Neutrophil (primary cell): ENCODE measurements at regions not wholly inside any gene's neighbourhood (a gene's known extent, or its start where the extent isn't known, plus 50 kb on each side); places are given as distances from the start of the nearest gene placed in this dataset.

Experiments used
- H3K27ac ChIP-seq: fragments of 200-600 bp; sonication (generic); 2 replicates; pipeline ENCODE4 v1.5.1; 2016; ENCODE audit warnings: mild to moderate bottlenecking, moderate library complexity
- H3K27me3 ChIP-seq: fragments of 200-600 bp; sonication (generic); 2 replicates; pipeline ENCODE4 v1.6.0; 2016; ENCODE audit warnings: mild to moderate bottlenecking
- H3K36me3 ChIP-seq: fragments of 200-600 bp; sonication (generic); 2 replicates; pipeline ENCODE4 v1.5.1; 2017
- H3K4me1 ChIP-seq, 2 experiments: fragments of 200-600 bp in 1 of 2; sonication (generic) in 1 of 2; 1 replicate in 1 of 2; 2 replicates in 1 of 2; pipeline versions ENCODE4 v1.5.1 to v1.6.1; 2013 to 2016; ENCODE audit warnings: low read depth in 1 of 2, low read length in 1 of 2, mild to moderate bottlenecking in 1 of 2, moderate library complexity in 1 of 2; ENCODE audit not compliant: control insufficient read depth in 1 of 2, insufficient read depth in 1 of 2
- H3K4me3 ChIP-seq, 2 experiments: fragments of 200-600 bp in 1 of 2; sonication (generic) in 1 of 2; 1 replicate in 1 of 2; 2 replicates in 1 of 2; pipeline ENCODE4 v1.5.1; 2013 to 2016; ENCODE audit warnings: low read depth in 1 of 2, low read length in 1 of 2, mild to moderate bottlenecking in 1 of 2, moderate library complexity in 1 of 2
- H3K9me3 ChIP-seq: fragments of 200-600 bp; sonication (generic); 2 replicates; pipeline ENCODE4 v1.5.1; 2016
- CTCF ChIP-seq: fragments of 200-600 bp; sonication (generic); IDR thresholded peaks from 2 replicates; pipeline ENCODE4 v1.5.1; 2016; ENCODE audit warnings: antibody characterized with exemption

- H3K4me3 ChIP-seq = no peak overlapping the region
- no peaks in the 10 kb centered on the region for H3K4me1 ChIP-seq
- H3K27ac ChIP-seq = no peak overlapping the region
- no peaks in the 10 kb centered on the region for H3K36me3 ChIP-seq
- H3K9me3 ChIP-seq = no peaks in the 10 kb centered on the region
- no peak for TF ChIP-seq CTCF
- H3K27me3 ChIP-seq = no peaks in the 10 kb centered on the region
These were observed 275.6 kb downstream of the PIK3C3 start for GRCh38 chr18:42230636-42231035.

- TF ChIP-seq CTCF = no peak
- no peaks in the 10 kb centered on the region for H3K36me3 ChIP-seq
- no peaks in the 10 kb centered on the region for H3K9me3 ChIP-seq
- H3K4me3 ChIP-seq = no peak overlapping the region
- no peaks in the 10 kb centered on the region for H3K27me3 ChIP-seq
- H3K4me1 ChIP-seq = no peaks in the 10 kb centered on the region
- H3K27ac ChIP-seq = no peak overlapping the region
These were observed 276.2 kb downstream of the PIK3C3 start for GRCh38 chr18:42231284-42231683.

- Histone ChIP-seq H3K9me3 (no peaks in the 10 kb centered on the region), H3K4me1 (no peaks in the 10 kb centered on the region), H3K36me3 (no peaks in the 10 kb centered on the region), H3K27ac (no peak overlapping the region), H3K4me3 (no peak overlapping the region), H3K27me3 (no peaks in the 10 kb centered on the region)
- no peak for TF ChIP-seq CTCF
These were observed 276.8 kb downstream of the PIK3C3 start for GRCh38 chr18:42231796-42232195.

- Histone ChIP-seq H3K4me3 (no peak overlapping the region), H3K36me3 (no peaks in the 10 kb centered on the region), H3K27ac (no peak overlapping the region), H3K27me3 (no peaks in the 10 kb centered on the region), H3K4me1 (no peaks in the 10 kb centered on the region), H3K9me3 (no peaks in the 10 kb centered on the region)
- TF ChIP-seq CTCF = no peak
These were observed 278.9 kb downstream of the PIK3C3 start for GRCh38 chr18:42233908-42234307.

- no peaks in the 10 kb centered on the region for H3K36me3 ChIP-seq
- H3K27ac ChIP-seq = no peak overlapping the region
- H3K27me3 ChIP-seq = no peaks in the 10 kb centered on the region
- H3K4me1 ChIP-seq = no peaks in the 10 kb centered on the region
- TF ChIP-seq CTCF = no peak
- H3K4me3 ChIP-seq = no peak overlapping the region
- H3K9me3 ChIP-seq = no peaks in the 10 kb centered on the region
These were observed 287.7 kb downstream of the PIK3C3 start for GRCh38 chr18:42242758-42243157.

- H3K36me3 ChIP-seq = no peaks in the 10 kb centered on the region
- no peaks in the 10 kb centered on the region for H3K27me3 ChIP-seq
- no peak for TF ChIP-seq CTCF
- no peak overlapping the region for H3K4me3 ChIP-seq
- no peak overlapping the region for H3K27ac ChIP-seq
- no peaks in the 10 kb centered on the region for H3K4me1 ChIP-seq
- H3K9me3 ChIP-seq = no peaks in the 10 kb centered on the region
These were observed 290.1 kb downstream of the PIK3C3 start for GRCh38 chr18:42245137-42245536.
